ENCODE measurements at regions not wholly inside any gene's neighbourhood (a gene's known extent, or its start where the extent isn't known, plus 50 kb on each side); places are given as distances from the start of the nearest gene placed in this dataset.
"Not testable (repeated sequence)": the region's sequence is repeated elsewhere in the genome, so short reads cannot be mapped to it uniquely, and the experiment has no call there.

DNA sequence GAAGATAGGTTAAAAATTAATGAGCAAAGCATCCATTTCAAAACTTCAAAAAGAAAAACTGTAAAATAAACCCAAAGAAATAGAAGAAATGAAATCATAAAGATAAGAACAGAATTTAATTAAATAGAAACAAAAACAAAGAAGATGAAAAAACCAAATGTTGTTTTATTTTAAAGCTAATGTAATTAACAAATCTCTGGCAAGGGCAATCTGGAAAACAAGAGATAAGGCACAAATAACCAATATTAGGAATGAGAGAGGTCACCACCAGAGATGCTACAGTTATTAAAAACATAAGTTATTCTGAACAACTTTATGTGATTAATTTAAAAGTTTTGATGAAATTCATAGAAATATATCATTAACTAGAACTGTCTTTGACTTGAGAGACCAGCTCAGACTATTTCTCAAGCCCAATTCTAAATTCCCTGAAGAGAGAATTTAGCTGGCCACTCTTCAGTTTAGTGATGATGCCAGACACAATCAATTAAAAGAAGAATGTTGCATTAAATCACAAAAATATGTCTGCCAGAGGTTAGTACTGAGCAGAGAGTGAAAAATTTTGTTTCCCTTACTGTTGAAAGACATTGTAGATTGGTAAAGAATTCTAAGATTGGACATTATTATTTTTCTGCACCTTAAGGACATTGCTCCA lies 227.4 kb upstream of the VLDLR start:
- not testable (repeated sequence) for DNase-seq (ENCODE audit: low spot score)

DNA sequence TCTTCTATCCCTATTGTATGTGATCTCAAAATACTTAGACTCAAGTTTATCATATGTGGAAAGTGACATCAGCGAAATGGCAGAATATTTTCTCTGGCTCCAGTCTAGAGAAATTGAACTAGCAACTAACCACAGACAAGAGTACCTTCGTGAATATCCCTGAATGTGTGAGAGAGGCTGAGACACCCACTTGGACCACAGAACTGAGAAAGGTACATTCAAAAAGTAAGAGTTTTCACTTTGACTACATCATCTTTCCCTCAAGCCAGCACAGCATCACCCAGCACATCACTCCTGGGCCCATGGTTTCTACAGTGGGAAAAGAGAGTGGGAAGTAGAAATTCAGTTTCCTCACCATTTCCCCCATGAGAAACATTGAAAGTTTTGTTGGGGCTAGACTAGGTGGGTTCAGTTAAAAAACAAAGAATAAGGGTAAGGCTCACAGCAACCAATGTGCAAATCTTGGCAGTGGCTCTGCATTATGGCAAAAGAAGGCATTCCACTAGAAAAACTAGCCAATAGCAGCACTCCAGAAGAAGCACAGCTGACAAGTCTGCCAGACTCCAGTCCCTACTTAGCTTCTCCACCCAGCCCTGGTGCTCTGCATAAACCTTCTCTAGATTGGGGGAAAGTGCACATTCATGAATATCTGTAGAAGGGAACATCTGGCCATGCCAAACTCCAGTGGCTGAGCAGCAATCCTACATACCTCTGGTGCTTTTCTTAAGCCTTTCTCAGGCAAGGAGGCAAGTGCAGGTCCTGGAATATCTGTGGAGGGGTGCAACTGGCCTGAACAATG lies 225.6 kb upstream of the VLDLR start:
- DNase-seq (ENCODE audit: low spot score) = no peak

DNA sequence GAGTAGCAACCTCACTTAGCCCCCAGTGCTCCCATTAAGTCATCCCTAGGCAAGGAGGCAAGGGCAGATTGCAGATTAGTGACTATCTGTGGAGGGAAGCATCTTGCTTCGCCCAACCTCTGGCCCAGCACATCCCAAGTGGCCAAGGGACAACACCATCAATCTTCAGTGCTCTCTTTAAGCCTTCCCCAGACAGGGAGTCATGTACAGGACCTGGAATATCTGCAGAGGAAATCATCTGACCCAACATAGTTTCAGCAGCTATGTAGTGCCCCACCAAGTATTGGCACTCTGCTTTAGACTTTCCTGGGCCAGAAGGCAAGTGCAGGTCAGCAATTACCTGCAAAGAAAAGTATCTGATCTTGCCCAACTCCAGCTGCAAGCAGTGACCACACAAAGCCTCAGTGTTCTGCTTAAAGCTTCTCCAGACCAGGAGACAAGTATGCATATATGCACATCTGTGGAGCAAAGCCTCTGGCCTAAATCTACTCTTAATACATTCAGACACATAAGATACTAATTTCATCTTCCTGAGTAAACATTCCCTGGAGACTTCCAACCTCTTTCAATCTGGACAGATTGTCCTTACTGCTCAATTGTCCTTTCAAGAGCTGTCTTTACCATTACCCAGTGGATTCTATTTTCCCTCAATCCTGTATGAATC lies 224.8 kb upstream of the VLDLR start:
- no peak for DNase-seq (ENCODE audit: low spot score)

DNA sequence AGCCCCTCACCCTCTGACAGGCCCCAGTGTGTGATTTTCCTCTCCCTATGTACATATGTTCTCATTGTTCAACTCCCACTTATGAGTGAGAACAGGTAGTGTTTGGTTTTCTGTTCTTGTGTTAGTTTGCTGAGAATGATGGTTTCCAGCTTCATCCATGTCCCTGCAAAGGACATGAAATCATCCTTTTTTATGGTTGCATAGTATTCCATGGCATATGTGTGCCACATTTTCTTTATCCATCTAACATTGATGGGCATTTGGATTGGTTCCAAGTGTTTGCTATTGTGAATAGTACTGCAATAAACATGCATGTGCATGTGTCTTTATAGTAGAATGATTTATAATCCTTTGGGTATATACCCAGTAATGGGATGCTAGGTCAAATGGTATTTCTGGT lies 223.7 kb upstream of the VLDLR start:
- not testable (repeated sequence) for DNase-seq (ENCODE audit: low spot score)

DNA sequence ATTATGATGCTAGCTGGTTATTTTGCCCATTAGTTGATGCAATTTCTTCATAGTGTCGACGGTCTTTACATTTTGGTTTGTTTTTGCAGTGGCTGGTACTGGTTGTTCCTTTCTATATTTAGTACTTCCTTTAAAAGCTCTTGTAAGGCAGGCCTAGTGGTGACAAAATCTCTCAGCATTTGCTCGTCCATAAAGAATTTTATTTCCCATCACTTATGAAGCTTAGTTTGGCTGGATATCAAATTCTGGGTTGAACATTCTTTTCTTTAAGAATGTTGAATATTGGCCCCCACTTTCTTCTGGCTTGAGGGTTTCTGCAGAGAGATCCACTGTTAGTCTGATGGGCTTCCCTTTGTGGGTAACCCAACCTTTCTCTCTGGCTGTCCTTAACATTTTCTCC lies 219.8 kb upstream of the VLDLR start:
- DNase-seq (ENCODE audit: low spot score) = not testable (repeated sequence)

DNA sequence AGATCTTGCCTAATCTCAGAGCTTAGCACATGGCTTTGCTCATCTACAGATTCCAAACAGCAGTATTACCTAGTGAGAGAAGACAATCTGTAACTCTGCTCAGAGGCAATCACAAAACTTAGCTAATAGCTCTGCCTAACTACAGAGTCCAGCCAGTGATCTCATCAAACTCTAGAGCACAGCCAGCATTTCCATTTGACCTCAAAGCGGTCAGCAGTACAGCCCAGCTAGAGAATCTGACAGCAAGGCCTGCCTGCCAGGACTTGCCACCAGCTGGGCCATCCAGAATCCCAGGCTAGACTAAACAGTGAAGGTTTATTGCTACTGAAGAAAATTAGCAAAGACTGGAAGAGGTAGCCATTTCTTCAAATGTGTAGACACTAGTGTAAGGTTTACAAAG lies 217.9 kb upstream of the VLDLR start:
- no peak for DNase-seq (ENCODE audit: low spot score)

DNA sequence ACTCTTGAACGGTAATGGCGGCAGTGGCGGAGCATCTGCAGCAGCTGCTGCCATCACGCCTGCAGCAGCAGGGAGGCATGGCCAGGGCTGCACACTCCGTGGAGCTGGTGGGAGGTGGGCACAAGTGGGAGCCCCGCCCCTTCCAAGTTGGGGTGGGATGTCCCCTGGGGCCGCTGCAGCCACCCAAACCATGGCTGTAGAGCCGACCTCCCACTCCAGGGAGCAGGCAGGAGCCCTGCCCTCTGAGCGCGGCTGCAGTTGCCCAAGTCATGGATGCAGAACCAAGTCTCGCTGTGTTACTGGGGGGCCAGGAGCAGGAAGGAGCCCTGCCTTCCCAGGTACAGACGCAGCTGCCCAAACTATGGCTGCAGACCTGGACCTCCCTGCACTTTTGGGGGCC lies 215.3 kb upstream of the VLDLR start:
- no peak for DNase-seq (ENCODE audit: low spot score)

DNA sequence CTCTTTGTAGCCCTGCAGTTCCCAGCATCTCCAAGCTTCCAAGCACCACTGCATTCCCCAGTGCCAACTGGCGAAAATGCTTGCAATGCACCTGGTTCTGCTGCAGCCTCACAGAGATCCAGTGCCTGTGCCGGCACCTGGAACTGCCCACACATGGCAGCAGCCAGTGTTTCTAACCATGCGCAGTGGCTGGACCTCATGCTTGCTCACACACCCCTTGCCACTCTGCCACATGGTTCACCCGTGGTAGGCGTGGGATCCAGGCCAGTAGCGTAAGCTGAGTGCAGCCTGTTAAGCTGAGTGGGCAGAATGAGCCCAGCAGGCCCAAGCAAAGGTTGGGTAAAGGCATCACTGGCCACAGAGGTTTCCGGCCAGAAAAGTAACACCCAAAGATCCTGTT lies 214.1 kb upstream of the VLDLR start:
- no peak for DNase-seq (ENCODE audit: low spot score)

DNA sequence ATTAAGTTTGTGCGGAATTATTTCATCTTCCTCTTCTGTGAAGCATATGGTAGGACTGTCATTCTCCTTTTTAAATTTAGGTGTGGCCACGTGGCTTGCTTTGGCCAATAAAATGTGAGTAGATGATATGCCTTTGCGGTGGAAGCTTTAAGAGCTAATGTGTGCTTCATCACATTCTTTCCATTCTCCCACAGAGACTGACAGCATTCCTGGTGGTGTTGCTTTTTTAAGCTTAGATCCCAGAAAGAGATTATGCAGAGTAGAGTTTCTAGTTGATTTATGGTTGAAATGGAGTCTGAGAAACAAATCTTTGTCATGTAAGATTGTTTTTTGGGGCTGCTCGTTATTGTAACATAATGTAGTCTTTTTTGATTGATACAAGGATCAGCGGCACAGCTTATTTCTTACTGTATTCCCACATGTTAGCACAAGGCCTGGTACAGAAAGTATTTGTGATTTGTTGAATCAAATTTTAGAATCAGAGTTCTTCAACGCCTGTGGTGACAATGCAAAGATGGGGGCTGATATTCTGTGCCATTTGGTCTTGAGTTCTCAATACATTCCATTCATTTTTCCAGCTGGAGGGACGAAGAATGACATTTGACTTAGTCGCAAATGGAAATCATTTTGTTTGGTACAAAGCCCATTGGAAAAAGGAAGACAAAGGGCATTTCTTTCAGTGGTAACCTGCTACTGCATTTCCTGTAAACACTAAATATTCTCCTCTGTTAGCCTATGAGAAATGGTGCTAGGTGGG lies 209.9 kb upstream of the VLDLR start:
- DNase-seq (ENCODE audit: low spot score) = no peak

DNA sequence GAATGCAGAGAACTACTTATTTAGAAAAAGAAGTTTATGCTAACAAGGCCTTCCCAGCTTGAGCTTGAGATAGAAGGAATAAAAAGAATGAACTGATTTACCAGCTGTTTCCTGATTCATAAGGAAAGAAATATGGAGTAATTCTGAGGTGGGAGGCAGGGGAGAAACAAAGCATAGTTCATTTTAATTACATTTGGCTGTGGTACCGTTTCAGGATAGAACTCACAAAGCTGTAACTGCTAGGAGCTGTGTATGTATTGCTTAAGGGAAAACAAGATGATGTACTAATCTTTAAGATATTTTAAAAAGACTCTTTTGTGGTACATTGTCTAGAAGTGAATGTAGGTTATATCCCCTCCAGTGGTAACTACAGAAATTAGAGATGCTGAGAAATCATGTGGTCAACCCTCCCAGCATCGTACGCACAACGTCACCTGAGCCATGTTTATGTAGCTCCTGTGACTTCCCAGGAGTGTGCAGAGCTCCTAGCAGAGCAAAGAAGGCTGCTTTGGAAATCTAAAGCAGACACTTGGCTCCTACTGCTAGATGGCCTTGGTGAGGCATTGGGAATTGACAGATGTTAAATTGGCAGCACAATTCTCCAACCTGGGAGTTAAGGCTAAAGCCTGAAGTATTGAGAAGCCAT lies 208.3 kb upstream of the VLDLR start:
- DNase-seq (ENCODE audit: low spot score) = no peak

DNA sequence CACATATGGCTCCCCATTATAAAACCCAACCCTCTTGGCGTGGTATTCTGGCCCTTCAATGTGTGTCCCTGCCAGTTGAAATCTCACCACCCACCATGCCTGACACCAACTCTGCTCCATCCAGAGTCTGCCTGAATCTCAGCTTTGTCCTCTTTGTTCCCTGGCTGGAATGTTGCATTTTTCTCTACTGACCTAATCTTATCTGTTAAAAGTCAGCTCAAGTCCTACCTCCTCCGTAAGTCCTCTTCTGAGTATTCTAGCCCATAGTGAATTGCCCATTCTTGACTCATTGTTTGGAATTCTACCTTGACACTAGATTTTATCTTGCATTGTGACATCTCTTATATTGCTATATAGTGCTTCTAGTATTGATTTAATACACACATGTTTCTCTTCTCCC lies 207.1 kb upstream of the VLDLR start:
- no peak for DNase-seq (ENCODE audit: low spot score)

DNA sequence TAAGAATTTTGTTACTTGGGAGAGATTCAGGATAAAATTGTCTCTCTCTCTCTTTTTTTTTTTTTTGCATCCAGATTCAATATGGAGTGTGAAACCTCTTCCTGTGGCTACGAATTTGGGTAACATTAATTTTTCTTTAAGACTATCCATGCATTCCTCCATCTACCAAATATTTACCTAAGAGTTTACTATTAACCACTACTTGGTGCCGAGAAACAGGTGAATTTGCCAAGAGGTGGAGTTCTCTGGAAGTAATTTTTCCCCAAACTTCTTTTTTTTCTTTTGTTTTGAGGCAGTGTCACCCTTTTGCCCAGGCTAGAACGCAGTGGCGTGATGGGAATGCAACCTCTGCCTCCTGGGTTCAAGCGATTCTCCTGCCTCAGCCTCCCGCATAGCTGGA lies 206.3 kb upstream of the VLDLR start:
- no peak for DNase-seq (ENCODE audit: low spot score)

DNA sequence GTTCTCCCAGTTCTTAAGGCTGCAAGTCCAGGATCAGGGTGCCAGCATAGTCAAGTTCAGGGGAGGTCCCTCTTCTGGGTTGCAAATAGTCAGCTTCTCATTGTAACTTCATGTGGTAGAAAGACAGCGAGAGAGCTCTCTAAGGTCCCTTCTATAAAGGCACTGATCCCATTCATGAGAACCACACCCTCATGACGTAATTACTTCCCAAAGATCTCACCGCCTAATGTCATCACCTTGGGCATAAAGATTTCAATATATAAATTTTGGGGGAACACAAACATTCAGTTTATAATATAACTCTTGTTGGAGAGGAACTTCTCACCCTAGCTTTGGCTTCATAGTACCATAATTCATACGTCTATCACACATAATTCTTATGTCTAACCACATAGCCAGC lies 203.9 kb upstream of the VLDLR start:
- no peak for DNase-seq (ENCODE audit: low spot score)

DNA sequence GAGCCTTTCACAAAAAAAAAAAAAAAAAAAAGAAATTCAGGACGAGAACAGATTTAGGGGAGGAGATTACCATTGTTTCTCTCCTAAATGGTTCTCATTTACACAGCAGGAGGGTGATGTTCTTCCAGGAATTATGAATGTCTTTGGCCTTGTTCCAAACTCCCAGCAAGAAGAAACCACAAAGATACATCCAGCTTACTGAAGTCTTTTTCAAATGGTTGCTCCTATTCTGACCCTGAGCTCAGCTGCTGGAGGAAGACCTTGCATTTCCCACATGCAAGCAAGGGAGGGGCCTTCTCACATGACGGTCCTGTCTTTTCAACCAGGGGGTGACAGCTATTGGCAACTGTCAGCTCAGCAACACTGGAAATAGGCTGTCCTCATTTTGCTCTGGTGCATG lies 203.0 kb upstream of the VLDLR start:
- DNase-seq (ENCODE audit: low spot score) = no peak

DNA sequence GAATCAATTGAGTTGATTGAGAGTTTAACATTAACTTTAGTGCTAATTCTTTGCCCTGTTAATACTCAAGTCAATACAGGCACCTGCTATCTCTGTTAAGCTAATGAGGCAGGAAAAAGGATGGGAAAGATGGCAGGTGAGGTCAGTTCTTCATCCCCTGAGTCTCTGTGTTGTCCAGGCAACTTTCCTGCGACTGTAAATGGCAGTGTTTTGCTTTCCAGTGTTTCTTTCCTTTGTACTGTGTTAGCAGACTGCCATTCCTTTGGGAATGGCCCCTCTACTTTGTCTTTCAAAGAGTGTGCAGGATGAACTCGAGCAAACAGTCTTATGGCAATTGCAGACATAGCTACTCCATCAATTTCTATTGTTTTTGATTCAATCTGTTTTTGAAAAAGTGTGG lies 202.2 kb upstream of the VLDLR start:
- DNase-seq (ENCODE audit: low spot score) = no peak

DNA sequence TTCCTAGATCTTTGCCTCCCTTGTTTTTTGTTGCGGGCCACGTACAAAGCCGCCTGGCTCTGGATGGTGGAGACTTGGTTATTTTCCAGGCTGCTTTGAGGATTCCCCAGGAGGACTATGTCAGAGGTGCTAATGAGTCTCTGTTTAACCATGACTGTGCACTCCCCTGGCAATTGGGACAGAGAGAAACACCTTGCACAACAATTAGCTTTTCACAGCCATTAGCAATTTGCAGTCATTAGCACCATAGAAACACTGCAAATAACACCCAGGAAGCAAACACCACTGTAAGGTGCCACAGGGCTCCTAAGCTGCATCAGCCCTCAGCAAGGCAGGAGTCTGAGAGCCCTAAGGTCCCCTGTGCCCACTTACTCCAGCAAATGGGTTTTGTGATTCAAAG lies 201.0 kb upstream of the VLDLR start:
- no peak for DNase-seq (ENCODE audit: low spot score)

DNA sequence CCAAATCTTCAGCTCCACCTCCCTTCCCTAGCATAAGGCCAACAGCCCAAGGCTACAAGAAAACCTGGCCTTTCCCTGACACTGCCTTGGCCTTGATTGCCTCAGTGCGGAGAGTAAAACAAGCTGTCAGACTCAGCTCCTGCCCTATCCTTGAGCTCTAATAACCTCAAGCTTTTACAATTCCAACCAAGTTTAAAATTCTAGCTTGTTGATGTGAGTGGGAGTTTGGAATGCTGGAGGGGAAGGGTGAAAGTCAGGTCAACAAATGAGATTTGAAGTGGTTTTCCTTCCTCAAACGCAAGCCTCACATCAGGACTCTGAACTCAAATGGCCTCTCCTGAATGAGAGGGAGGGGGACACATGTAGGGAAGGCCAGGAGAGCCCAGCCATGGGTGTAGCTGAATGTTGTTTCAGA lies 197.0 kb upstream of the VLDLR start:
- DNase-seq (ENCODE audit: low spot score) = no peak

DNA sequence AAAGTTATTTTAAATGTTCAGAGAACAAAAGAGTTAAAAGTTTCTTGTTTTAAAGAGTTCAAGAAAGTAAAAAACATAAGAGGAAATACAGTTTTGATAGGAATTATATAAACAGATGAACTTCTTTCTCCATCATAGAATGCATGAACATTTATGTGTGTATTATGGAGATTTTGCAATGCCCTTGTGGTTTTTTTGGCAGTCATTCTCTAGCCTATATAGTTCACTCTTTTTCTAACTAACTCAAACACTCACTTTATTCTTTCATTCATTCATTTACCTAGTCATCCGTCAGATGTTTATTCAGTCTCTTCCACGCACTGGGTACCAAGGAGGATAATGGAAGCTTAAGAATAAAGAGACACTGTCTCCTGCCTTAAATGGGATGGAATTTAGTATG lies 195.9 kb upstream of the VLDLR start:
- DNase-seq (ENCODE audit: low spot score) = no peak

DNA sequence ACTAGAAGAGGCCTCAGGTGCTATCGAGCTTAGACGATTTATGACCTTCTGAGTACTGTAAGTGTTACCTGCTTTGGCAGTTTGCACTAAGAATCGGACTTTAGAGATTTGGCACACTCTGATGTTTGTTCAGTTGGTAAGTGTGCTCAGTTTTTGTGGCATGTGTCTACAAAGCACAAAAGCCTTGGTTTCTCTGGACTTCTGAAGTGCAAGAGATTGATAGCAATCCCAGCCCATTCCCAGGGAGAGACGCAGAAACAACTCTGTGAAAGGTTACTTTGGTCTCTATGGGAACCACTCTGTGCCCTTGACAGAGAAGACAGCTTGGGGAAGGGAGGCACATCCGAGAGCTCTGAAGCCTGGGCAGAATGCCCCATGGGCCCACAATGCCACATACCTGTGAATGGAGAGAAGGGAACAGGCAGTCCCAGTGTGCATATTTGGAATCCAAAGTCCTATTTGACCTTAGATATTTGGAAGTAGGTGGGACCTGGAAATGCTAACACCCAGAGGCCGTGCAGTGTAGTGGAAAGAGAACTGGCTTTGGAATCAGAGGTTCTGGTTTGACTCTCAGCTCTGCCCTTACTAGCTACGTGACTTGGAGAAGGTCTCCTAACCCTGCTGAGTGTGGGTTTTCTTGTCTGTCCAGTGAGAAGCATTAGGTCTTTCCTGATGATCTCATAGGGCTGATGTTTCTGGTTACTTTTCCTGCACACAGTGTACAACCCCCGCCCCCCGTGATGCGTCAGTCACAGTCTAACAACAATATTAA lies 194.3 kb upstream of the VLDLR start:
- DNase-seq (ENCODE audit: low spot score) = no peak

DNA sequence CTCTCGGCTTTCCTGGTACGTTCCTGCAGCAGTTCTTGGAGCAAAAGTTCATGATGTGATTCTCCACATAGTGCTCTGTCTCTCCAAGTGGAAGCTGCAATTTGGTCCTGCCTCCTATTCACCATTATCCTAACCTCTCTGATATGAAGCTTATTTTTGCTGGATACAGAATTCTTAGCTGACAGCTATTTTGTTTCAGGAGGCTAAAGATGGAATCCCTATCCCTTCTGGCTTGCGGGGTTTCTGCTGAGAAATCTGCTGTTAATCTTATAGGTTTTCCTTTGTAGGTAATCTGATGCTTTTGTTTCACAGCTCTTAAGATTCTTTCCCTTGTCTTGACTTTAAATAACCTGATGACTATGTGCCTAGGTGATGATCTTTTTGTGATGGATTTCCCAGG lies 181.6 kb upstream of the VLDLR start:
- DNase-seq (ENCODE audit: low spot score) = no peak

DNA sequence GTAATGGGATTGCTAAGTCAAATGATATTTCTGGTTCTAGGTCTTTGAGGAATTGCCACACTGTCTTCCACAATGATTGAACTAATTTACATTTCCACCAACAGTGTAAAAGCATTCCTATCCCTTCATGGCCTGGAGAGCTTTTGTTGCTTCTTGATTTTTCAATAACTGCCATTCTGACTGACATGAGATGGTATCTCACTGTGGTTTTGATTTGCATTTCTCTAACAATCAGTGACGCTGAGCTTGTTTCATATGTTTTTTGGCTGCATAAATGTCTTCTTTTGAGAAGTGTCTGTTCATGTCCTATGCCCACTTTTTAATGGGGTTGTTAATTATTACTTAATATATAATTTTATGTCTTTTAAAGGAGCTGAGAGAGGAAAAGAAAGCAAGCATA lies 177.7 kb upstream of the VLDLR start:
- DNase-seq (ENCODE audit: low spot score) = not testable (repeated sequence)
